ENCODE measurements at regions not wholly inside any gene's neighbourhood (a gene's known extent, or its start where the extent isn't known, plus 50 kb on each side); places are given as distances from the start of the nearest gene placed in this dataset.

- intact Hi-C loops (cut with DNase I): no loop called here
- TF ChIP-seq CTCF (IDR thresholded peaks at IDR 0.05) (no peak), POLR2A (IDR thresholded peaks at IDR 0.05) (no peak), EP300 (IDR thresholded peaks at IDR 0.05) (no peak), POLR2AphosphoS5 (IDR thresholded peaks at IDR 0.05) (no peak)
- 78 to 86% methylated on average over 4 of the region's 4 CpGs for WGBS, 2 donors
These were observed 68.5 kb upstream of the GPR26 start for GRCh38 chr10:123597676-123598075.

GRCh38 chr10:123599366-123599849 is 66.7 kb upstream of the GPR26 start:
- intact Hi-C loops (cut with DNase I): no loop called here
- H3K36me3 ChIP-seq: no peaks in the 10 kb centered on the region
- DNase-seq: no peak
- H3K4me3 ChIP-seq: no peak overlapping the region
- no peaks in the 10 kb centered on the region for H3K27me3 ChIP-seq
- no peaks in the 10 kb centered on the region for H3K9me3 ChIP-seq
- H3K4me1 ChIP-seq: no peaks in the 10 kb centered on the region
- H3K27ac ChIP-seq: no peak overlapping the region
- WGBS, 2 donors: 82 to 85% methylated on average over 8 of the region's 8 CpGs
- TF ChIP-seq POLR2AphosphoS5 (IDR thresholded peaks at IDR 0.05) (no peak), POLR2A (IDR thresholded peaks at IDR 0.05) (no peak), EP300 (IDR thresholded peaks at IDR 0.05) (no peak), CTCF (IDR thresholded peaks at IDR 0.05) (no peak)

More at GRCh38 chr10:123597676-123598075, 68.5 kb upstream of the GPR26 start:
- H3K4me3 ChIP-seq: no peak overlapping the region
- no peak for DNase-seq
- H3K27me3 ChIP-seq: no peaks in the 10 kb centered on the region
- H3K4me1 ChIP-seq: no peaks in the 10 kb centered on the region
- H3K27ac ChIP-seq: no peak overlapping the region
- H3K9me3 ChIP-seq: no peaks in the 10 kb centered on the region
- H3K36me3 ChIP-seq: no peaks in the 10 kb centered on the region

GRCh38 chr10:123600177-123600576 is 66.0 kb upstream of the GPR26 start:
- H3K27ac ChIP-seq: no peak overlapping the region
- intact Hi-C loops (cut with DNase I): no loop called here
- TF ChIP-seq POLR2A (IDR thresholded peaks at IDR 0.05): no peak
- no peak for TF ChIP-seq EP300 (IDR thresholded peaks at IDR 0.05)
- no peak for TF ChIP-seq POLR2AphosphoS5 (IDR thresholded peaks at IDR 0.05)
- no peak for TF ChIP-seq CTCF (IDR thresholded peaks at IDR 0.05)
- H3K27me3 ChIP-seq: no peaks in the 10 kb centered on the region
- DNase-seq: no peak
- no peak overlapping the region for H3K4me3 ChIP-seq
- H3K4me1 ChIP-seq: no peaks in the 10 kb centered on the region
- no peaks in the 10 kb centered on the region for H3K9me3 ChIP-seq
- H3K36me3 ChIP-seq: no peaks in the 10 kb centered on the region
- WGBS, 2 donors: 89 to 90% methylated on average over 3 of the region's 3 CpGs

- H3K27ac ChIP-seq: no peak overlapping the region
- H3K4me3 ChIP-seq: no peak overlapping the region
- no peak for DNase-seq
- WGBS, 2 donors: 60 to 73% methylated on average over 4 of the region's 4 CpGs
- H3K4me1 ChIP-seq: no peaks in the 10 kb centered on the region
- H3K36me3 ChIP-seq: no peaks in the 10 kb centered on the region
- H3K27me3 ChIP-seq: no peaks in the 10 kb centered on the region
- TF ChIP-seq CTCF (IDR thresholded peaks at IDR 0.05) (no peak), POLR2AphosphoS5 (IDR thresholded peaks at IDR 0.05) (no peak), EP300 (IDR thresholded peaks at IDR 0.05) (no peak), POLR2A (IDR thresholded peaks at IDR 0.05) (no peak)
- intact Hi-C loops (cut with DNase I): no loop called here
- H3K9me3 ChIP-seq: no peaks in the 10 kb centered on the region
These were observed 63.0 kb upstream of the GPR26 start for GRCh38 chr10:123603130-123603529.

GRCh38 chr10:123604506-123604905 is 61.6 kb upstream of the GPR26 start:
- H3K4me3 ChIP-seq: no peak overlapping the region
- DNase-seq: no peak
- H3K27ac ChIP-seq: no peak overlapping the region
- TF ChIP-seq POLR2AphosphoS5 (IDR thresholded peaks at IDR 0.05) (no peak), CTCF (IDR thresholded peaks at IDR 0.05) (no peak), POLR2A (IDR thresholded peaks at IDR 0.05) (no peak), EP300 (IDR thresholded peaks at IDR 0.05) (no peak)
- H3K9me3 ChIP-seq: no peaks in the 10 kb centered on the region
- intact Hi-C loops (cut with DNase I): no loop called here
- H3K4me1 ChIP-seq: no peaks in the 10 kb centered on the region
- no peaks in the 10 kb centered on the region for H3K36me3 ChIP-seq
- H3K27me3 ChIP-seq: no peaks in the 10 kb centered on the region
- 74 to 84% methylated on average over 6 of the region's 6 CpGs for WGBS, 2 donors

Data from sigmoid colon (tissue), 6 donors.